B cell (primary cell): ENCODE measurements at regions not wholly inside any gene's neighbourhood (a gene's known extent, or its start where the extent isn't known, plus 50 kb on each side); places are given as distances from the start of the nearest gene placed in this dataset.

Experiments
- ATAC-seq: fragments of 200-7000 bp; cut with Tn5 transposase; one replicate; pipeline ENCODE4 v1.10.0; 2021; ENCODE audit warnings: low read depth, mild to moderate bottlenecking, moderate number of reproducible peaks, moderate library complexity
- CTCF ChIA-PET: fragments of 350-600 bp; sonication (Branson Sonifier 250); formaldehyde crosslinking; loops from one replicate; lab custom pipeline; 2021; ENCODE audit warnings: antibody characterized with exemption, inconsistent platforms; lab: Charles Lee
- POLR2A ChIA-PET: fragments of 350-600 bp; sonication (Branson Sonifier 250); formaldehyde crosslinking; loops from one replicate; lab custom pipeline; 2021; ENCODE audit warnings: antibody characterized with exemption; lab: Charles Lee
- DNase-seq: peaks from one replicate; pipeline ENCODE4 v3.0.0; 2013
- H2AFZ ChIP-seq: 2 replicates; pipeline ENCODE4 v1.6.1; 2012; ENCODE audit warnings: mild to moderate bottlenecking, low read depth, low read length; ENCODE audit not compliant: insufficient read depth, poor library complexity, severe bottlenecking
- H3K27ac ChIP-seq, 2 donors: 1 replicate in 1 of 2; 2 replicates in 1 of 2; pipeline ENCODE4 v1.5.1; 2012 to 2013; ENCODE audit warnings: low read length in 2 of 2, mild to moderate bottlenecking in 2 of 2, moderate library complexity in 1 of 2
- H3K27me3 ChIP-seq, 4 experiments: fragments of 200-600 bp in 1 of 4; sonication (generic) in 1 of 4; replicated peaks in 1 of 4; 1 replicate in 2 of 4; 2 replicates in 2 of 4; pipeline versions ENCODE4 v1.6.1 to v1.7.0; 2013 to 2016; ENCODE audit warnings: low read length in 3 of 4, mild to moderate bottlenecking in 2 of 4, mixed read lengths in 1 of 4, moderate library complexity in 1 of 4; ENCODE audit not compliant: insufficient read depth in 4 of 4, control insufficient read depth in 3 of 4; ENCODE audit errors: control extremely low read depth in 1 of 4
- H3K36me3 ChIP-seq, 2 experiments: replicated peaks in 1 of 2; 1 replicate in 1 of 2; 2 replicates in 1 of 2; pipeline versions ENCODE4 v1.6.1 to v1.7.1; 2013; ENCODE audit warnings: low read length in 1 of 2; ENCODE audit not compliant: insufficient read depth in 2 of 2, control insufficient read depth in 1 of 2; ENCODE audit errors: control extremely low read depth in 1 of 2, extremely low read depth in 1 of 2
- H3K4me1 ChIP-seq, 2 donors: fragments of 200-600 bp in 1 of 2; sonication (generic) in 1 of 2; 1 replicate in 1 of 2; 2 replicates in 1 of 2; pipeline versions ENCODE4 v1.5.1 to v1.6.1; 2013 to 2017; ENCODE audit warnings: low read length in 2 of 2; ENCODE audit not compliant: control insufficient read depth in 2 of 2, insufficient read depth in 2 of 2
- H3K4me2 ChIP-seq: replicated peaks from 2 replicates; pipeline ENCODE3; 2012; ENCODE audit warnings: mild to moderate bottlenecking, low read depth, low read length; ENCODE audit not compliant: poor library complexity, severe bottlenecking
- H3K4me3 ChIP-seq, 5 experiments: fragments of 200-600 bp in 1 of 5; sonication (generic) in 1 of 5; 1 replicate in 3 of 5; 2 replicates in 2 of 5; pipeline versions ENCODE4 v1.5.1 to v1.7.0; 2011 to 2016; ENCODE audit warnings: low read length in 4 of 5, mild to moderate bottlenecking in 4 of 5, low read depth in 2 of 5, control low read depth in 1 of 5, moderate library complexity in 1 of 5; ENCODE audit not compliant: insufficient read depth in 1 of 5; ENCODE audit errors: control extremely low read depth in 1 of 5, extremely low read depth in 1 of 5
- H3K79me2 ChIP-seq: fragments of 200-600 bp; sonication (generic); one replicate; pipeline ENCODE4 v1.6.0; 2016; ENCODE audit warnings: low read length; ENCODE audit not compliant: control insufficient read depth, insufficient read depth
- H3K9ac ChIP-seq: fragments of 200-600 bp; sonication (generic); 2 replicates; pipeline ENCODE4 v1.6.1; 2017; ENCODE audit warnings: mild to moderate bottlenecking, low read length, moderate library complexity
- H3K9me3 ChIP-seq, 3 donors: one replicate each; pipeline versions ENCODE4 v1.6.1 to v1.7.1; 2013; ENCODE audit warnings: low read length in 2 of 3; ENCODE audit not compliant: control insufficient read depth in 2 of 3, insufficient read depth in 1 of 3; ENCODE audit errors: control extremely low read depth in 1 of 3
- H4K20me1 ChIP-seq: 2 replicates; pipeline ENCODE4 v1.6.0; 2012; ENCODE audit warnings: mild to moderate bottlenecking, low read length; ENCODE audit not compliant: insufficient read depth, control insufficient read depth, poor library complexity, severe bottlenecking
- H3K27ac Mint-ChIP-seq: one replicate; pipeline ENCODE4 v1.8.0; 2021; ENCODE audit warnings: mixed read lengths
- H3K27me3 Mint-ChIP-seq: one replicate; pipeline ENCODE4 v1.8.0; 2021; ENCODE audit warnings: mixed read lengths
- H3K4me1 Mint-ChIP-seq: one replicate; pipeline ENCODE4 v1.8.0; 2021; ENCODE audit warnings: mixed read lengths
- H3K4me3 Mint-ChIP-seq: one replicate; pipeline ENCODE4 v1.8.0; 2021; ENCODE audit warnings: mixed read lengths
- H3K9me3 Mint-ChIP-seq: one replicate; pipeline ENCODE4 v1.8.0; 2022; ENCODE audit warnings: mixed read lengths; ENCODE audit not compliant: insufficient read depth
- EZH2 ChIP-seq: IDR thresholded peaks from 2 replicates; pipeline ENCODE4 v1.6.1; 2012; ENCODE audit warnings: borderline replicate concordance, low read depth, mild to moderate bottlenecking, moderate library complexity, low read length; ENCODE audit not compliant: insufficient read depth, poor library complexity, severe bottlenecking
- WGBS: methylation state at CpG from one replicate; pipeline ENCODE4 v1.1.5; 2013; ENCODE audit warnings: missing lambda C conversion rate; ENCODE audit not compliant: insufficient coverage; 5-methylcytosine and 5-hydroxymethylcytosine counted together
- intact Hi-C: fragments of 100-400 bp; cut with micrococcal nuclease; formaldehyde crosslinking; loops from one replicate; pipeline ENCODE4 v1.10.0; 2022
- TF ChIP-seq, protein P1 (sequence below): fragments of 200-600 bp; IDR thresholded peaks from one replicate; pipeline ENCODE4 v1.8.0; 2022; ENCODE audit warnings: antibody characterized with exemption, mild to moderate bottlenecking

DNA sequence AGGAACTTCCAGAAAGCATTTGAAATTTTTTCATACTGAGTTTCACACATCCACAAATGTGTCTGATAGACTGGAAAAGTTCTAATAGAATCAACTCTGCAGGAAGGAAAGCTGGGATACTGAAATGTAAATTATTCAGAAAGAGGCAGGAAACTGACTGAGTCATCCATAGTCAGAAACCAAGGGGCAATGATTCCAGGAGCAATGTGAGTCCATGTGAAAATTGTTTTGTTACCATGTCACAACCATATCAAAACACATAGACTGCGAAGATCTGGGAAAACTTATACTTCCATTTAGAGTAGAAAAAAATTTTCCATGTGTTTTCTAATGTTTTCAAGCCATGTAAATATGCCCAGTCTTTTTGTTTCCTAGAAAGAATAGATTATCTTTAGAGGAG is 142.3 kb upstream of the TMPRSS15 start:
- intact Hi-C loops = no loop called here
- no peak for ATAC-seq

DNA sequence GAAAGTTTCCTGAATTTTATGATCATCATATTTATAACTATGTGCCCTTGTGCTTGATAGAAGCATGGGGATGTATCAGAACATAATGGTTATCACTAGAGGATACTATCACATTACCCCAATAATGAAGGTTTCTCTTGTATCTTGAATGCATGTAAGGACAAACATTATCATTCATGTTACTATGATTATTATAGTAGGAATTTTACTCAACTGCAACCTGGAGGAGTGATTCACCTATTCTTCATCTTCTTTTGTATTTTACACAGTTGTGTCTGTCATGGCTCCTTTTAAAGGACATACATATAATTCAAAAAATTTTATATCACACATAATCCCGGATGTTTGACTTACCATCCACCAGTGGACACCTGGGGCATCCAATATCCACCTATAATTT is 143.8 kb upstream of the TMPRSS15 start:
- CTCF ChIA-PET = no interaction called here
- H3K79me2 ChIP-seq = no peaks in the 10 kb centered on the region
- H2AFZ ChIP-seq = no peak overlapping the region
- H3K27me3 Mint-ChIP-seq = no peaks in the 10 kb centered on the region
- no peaks in the 10 kb centered on the region for H3K4me1 ChIP-seq
- no peak overlapping the region for H3K4me3 Mint-ChIP-seq
- no peaks in the 10 kb centered on the region for H3K9me3 ChIP-seq
- no peak overlapping the region for H3K27ac Mint-ChIP-seq
- POLR2A ChIA-PET = no interaction called here
- TF ChIP-seq, protein P1, sequence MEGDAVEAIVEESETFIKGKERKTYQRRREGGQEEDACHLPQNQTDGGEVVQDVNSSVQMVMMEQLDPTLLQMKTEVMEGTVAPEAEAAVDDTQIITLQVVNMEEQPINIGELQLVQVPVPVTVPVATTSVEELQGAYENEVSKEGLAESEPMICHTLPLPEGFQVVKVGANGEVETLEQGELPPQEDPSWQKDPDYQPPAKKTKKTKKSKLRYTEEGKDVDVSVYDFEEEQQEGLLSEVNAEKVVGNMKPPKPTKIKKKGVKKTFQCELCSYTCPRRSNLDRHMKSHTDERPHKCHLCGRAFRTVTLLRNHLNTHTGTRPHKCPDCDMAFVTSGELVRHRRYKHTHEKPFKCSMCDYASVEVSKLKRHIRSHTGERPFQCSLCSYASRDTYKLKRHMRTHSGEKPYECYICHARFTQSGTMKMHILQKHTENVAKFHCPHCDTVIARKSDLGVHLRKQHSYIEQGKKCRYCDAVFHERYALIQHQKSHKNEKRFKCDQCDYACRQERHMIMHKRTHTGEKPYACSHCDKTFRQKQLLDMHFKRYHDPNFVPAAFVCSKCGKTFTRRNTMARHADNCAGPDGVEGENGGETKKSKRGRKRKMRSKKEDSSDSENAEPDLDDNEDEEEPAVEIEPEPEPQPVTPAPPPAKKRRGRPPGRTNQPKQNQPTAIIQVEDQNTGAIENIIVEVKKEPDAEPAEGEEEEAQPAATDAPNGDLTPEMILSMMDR = no peak
- TF ChIP-seq EZH2 = no peak
- no peak for DNase-seq
- no peaks in the 10 kb centered on the region for H3K36me3 ChIP-seq
- H3K27me3 ChIP-seq = no peaks in the 10 kb centered on the region
- WGBS = no CpG with 5 or more reads among the region's 1 CpG
- no peaks in the 10 kb centered on the region for H3K4me1 Mint-ChIP-seq
- H3K27ac ChIP-seq = no peak overlapping the region
- intact Hi-C loops = no loop called here
- no peak for ATAC-seq
- no peak overlapping the region for H3K4me2 ChIP-seq
- H3K9ac ChIP-seq = no peak overlapping the region
- no peaks in the 10 kb centered on the region for H4K20me1 ChIP-seq
- no peak overlapping the region for H3K4me3 ChIP-seq
- no peaks in the 10 kb centered on the region for H3K9me3 Mint-ChIP-seq

More for the DNA sequence above, 142.3 kb upstream of the TMPRSS15 start:
- Histone ChIP-seq H3K4me3 (no peak overlapping the region), H2AFZ (no peak overlapping the region), H4K20me1 (no peaks in the 10 kb centered on the region), H3K27me3 (no peaks in the 10 kb centered on the region), H3K27ac (no peak overlapping the region), H3K79me2 (no peaks in the 10 kb centered on the region), H3K4me1 (no peaks in the 10 kb centered on the region), H3K9ac (no peak overlapping the region), H3K4me2 (no peak overlapping the region), H3K36me3 (no peaks in the 10 kb centered on the region), H3K9me3 (peaks cover 0 to 1% (median 0%) of the 10 kb centered on the region in 3 donors)
- no peak overlapping the region for H3K27ac Mint-ChIP-seq
- no peak overlapping the region for H3K4me3 Mint-ChIP-seq
- WGBS = no CpG with 5 or more reads among the region's 1 CpG
- ChIA-PET CTCF (no interaction called here), POLR2A (no interaction called here)
- DNase-seq = no peak
- no peaks in the 10 kb centered on the region for H3K27me3 Mint-ChIP-seq
- no peak for TF ChIP-seq EZH2
- TF ChIP-seq, protein P1 = no peak
- H3K4me1 Mint-ChIP-seq = no peaks in the 10 kb centered on the region
- H3K9me3 Mint-ChIP-seq = no peaks in the 10 kb centered on the region
